HG02798 (cell line): ENCODE measurements at regions not wholly inside any gene's neighbourhood (a gene's known extent, or its start where the extent isn't known, plus 50 kb on each side); places are given as distances from the start of the nearest gene placed in this dataset.

Source experiments
- ATAC-seq: cut with Tn5 transposase; IDR thresholded peaks from one replicate; pipeline ENCODE4 v1.9.1; 2021; ENCODE audit warnings: mild to moderate bottlenecking; ENCODE audit not compliant: unreplicated experiment, poor library complexity

DNA sequence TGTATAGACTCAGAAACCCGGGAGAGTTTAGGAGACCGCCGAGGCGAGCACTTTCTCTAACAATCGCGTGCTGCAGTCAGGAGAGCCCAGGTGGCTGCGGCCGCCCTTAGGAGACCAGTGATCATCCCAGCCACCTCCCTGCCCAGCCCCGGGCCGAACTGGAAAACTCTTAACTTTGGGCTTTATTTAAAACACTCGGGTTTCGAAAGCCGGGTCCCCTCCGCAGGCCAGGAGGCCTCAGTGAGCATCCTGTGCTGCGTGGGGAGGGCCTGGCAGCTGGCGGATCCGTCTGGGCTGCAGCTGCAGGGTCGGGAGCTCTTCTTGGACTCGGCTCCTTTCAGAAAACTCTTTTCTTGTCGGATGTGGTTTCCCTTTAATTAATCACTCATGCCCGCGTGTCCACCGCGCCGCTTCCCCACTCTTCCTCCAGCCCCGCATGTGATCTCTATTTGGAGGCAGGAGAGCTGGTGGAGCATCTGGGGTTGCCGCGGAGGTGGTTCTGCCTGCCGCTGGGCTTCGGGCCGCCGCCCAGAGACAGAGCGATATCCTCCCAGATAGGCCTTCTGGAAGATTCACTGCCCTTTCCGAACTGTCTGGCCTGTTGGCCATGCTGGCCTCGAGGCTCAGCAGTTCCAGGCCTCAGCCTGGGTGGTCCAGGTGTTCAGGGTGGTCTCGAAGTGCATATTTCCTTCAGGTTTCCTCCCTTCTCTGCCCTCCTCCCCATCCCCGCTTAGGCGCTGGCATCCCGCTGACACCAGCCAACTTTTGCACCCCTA lies 59.5 kb downstream of the TMEM174 start:
- ATAC-seq: no peak

- ATAC-seq: no peak
Observed at GRCh38 chr5:73231246-73231778, 58.3 kb downstream of the TMEM174 start.

- no peak for ATAC-seq
Observed at GRCh38 chr5:73230264-73231245, 57.6 kb downstream of the TMEM174 start.

- no peak for ATAC-seq
Observed at GRCh38 chr5:73229271-73229670, 56.3 kb downstream of the TMEM174 start.

GRCh38 chr5:73228052-73228451 lies 55.1 kb downstream of the TMEM174 start:
- ATAC-seq: no peak
